ENCODE measurements at regions not wholly inside any gene's neighbourhood (a gene's known extent, or its start where the extent isn't known, plus 50 kb on each side); places are given as distances from the start of the nearest gene placed in this dataset.

DNA sequence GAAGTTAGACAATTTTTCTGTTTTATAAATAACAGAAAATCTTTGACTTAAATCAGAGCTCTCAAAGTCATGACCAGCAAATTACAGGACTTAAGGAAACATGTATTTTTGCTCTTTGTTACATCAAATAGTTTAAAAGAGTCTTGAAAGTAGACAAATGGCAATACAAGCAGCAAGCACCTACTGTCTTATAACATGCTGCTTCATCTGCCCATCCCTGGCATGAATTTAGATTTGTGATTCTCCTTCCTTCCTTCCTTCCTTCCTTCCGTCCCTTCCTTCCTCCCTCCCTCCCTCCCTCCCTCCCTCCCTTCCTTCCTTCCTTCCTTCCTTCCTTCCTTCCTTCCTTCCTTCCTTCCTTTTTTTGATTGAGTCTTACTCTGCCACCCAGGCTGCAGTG lies 715.6 kb upstream of the FLRT2 start:
- no peak for TF ChIP-seq POLR2A (IDR thresholded peaks at IDR 0.05; ENCODE audit: low read depth, low read length)
- TF ChIP-seq POLR2AphosphoS5 (IDR thresholded peaks at IDR 0.05; ENCODE audit: low read depth, low read length): no peak
- no peak for TF ChIP-seq TAF1 (IDR thresholded peaks at IDR 0.05; ENCODE audit: borderline replicate concordance, low read depth, low read length)
